ENCODE measurements at regions not wholly inside any gene's neighbourhood (a gene's known extent, or its start where the extent isn't known, plus 50 kb on each side); places are given as distances from the start of the nearest gene placed in this dataset.

GRCh38 chr2:180368881-180369280 lies 361.8 kb upstream of the CWC22 start:
- WGBS, 2 experiments (ENCODE audit: extremely low coverage in 2 of 2, insufficient read length in 1 of 2): no CpG with 5 or more reads among the region's 2 CpGs
- Histone ChIP-seq H2AFZ (replicated peaks; ENCODE audit: low read length, poor library complexity) (no peak overlapping the region), H3K4ac (ENCODE audit: low read depth, low read length) (no peak overlapping the region), H3K4me1 (ENCODE audit: control insufficient read depth, insufficient read depth, low read length) (no peaks in the 10 kb centered on the region), H2BK5ac (ENCODE audit: low read depth, low read length, poor library complexity, severe bottlenecking) (no peak overlapping the region), H3K9me3 (ENCODE audit: control insufficient read depth, insufficient read depth, low read length) (no peaks in the 10 kb centered on the region), H3K4me3 (ENCODE audit: insufficient read depth, low read depth, low read length) (no peak overlapping the region), H2BK15ac (ENCODE audit: low read depth, low read length) (no peak overlapping the region), H3K36me3 (ENCODE audit: control insufficient read depth, insufficient read depth, low read length) (no peaks in the 10 kb centered on the region), H3K27ac (ENCODE audit: insufficient read depth, low read length) (no peak overlapping the region), H3K14ac (replicated peaks; ENCODE audit: low read depth, low read length) (no peak overlapping the region), H3K79me1 (ENCODE audit: low read depth in 1 of 2, low read length in 2 of 2) (no peaks in the 10 kb centered on the region), H2AK9ac (replicated peaks; ENCODE audit: low read depth, low read length, poor library complexity) (no peak overlapping the region), H3K27me3 (ENCODE audit: control insufficient read depth, insufficient read depth, low read length) (no peaks in the 10 kb centered on the region), H4K20me1 (ENCODE audit: insufficient read depth, low read length) (no peaks in the 10 kb centered on the region), H4K5ac (ENCODE audit: low read depth, low read length) (no peak overlapping the region), H3K56ac (ENCODE audit: extremely low read depth, insufficient read depth, low read length) (no peak overlapping the region), H3K23ac (ENCODE audit: low read depth, low read length) (no peak overlapping the region), H2AK5ac (ENCODE audit: low read depth, low read length) (no peak overlapping the region), H2BK20ac (ENCODE audit: low read depth, low read length) (no peak overlapping the region), H4K8ac (ENCODE audit: low read depth in 2 of 2, low read length in 2 of 2) (no peak overlapping the region), H2BK120ac (ENCODE audit: low read depth, low read length) (no peak overlapping the region), H3K9me1 (ENCODE audit: insufficient read depth, low read length) (no peaks in the 10 kb centered on the region), H3K9ac (ENCODE audit: low read depth, low read length) (no peak overlapping the region), H4K91ac (ENCODE audit: insufficient read depth, low read depth, low read length) (no peak overlapping the region), H3K18ac (ENCODE audit: low read depth, low read length) (no peak overlapping the region), H3K4me2 (ENCODE audit: low read depth, low read length) (no peak overlapping the region)
- POLR2A ChIA-PET (ENCODE audit: unreplicated experiment): no interaction called here
- dilution Hi-C loops (cut with HindIII; ENCODE audit: low sequenced_read_pairs, unreplicated experiment) (no loop called here), in situ Hi-C loops (cut with MboI; ENCODE audit: low sequenced_read_pairs) (no loop called here), intact Hi-C loops (cut with micrococcal nuclease) (no loop called here)
- CTCF ChIA-PET: no interaction called here
- TF ChIP-seq ELK1 (IDR thresholded peaks at IDR 0.05; ENCODE audit: borderline replicate concordance, low read depth, low read length): no peak
- TF ChIP-seq RAD21 (IDR thresholded peaks at IDR 0.05; ENCODE audit: low read length): no peak
- no peak for TF ChIP-seq NFE2L2 (IDR thresholded peaks at IDR 0.05; ENCODE audit: low read depth, low read length)
- no peak for TF ChIP-seq CHD1 (IDR thresholded peaks at IDR 0.05; ENCODE audit: low read depth, low read length)
- no peak for TF ChIP-seq BHLHE40 (IDR thresholded peaks at IDR 0.05; ENCODE audit: low read depth, low read length)
- no peak for TF ChIP-seq CTCF (conservative IDR thresholded peaks at IDR 0.05; ENCODE audit: low read depth, low read length)
- TF ChIP-seq CEBPB (IDR thresholded peaks at IDR 0.05; ENCODE audit: low read depth, low read length): no peak
- no peak for TF ChIP-seq MAZ (IDR thresholded peaks at IDR 0.05; ENCODE audit: borderline replicate concordance, low read depth, low read length)
- no peak for TF ChIP-seq SMC3 (IDR thresholded peaks at IDR 0.05; ENCODE audit: low read depth, low read length)
- TF ChIP-seq MXI1 (IDR thresholded peaks at IDR 0.05; ENCODE audit: borderline replicate concordance, low read depth, low read length): no peak
- TF ChIP-seq POLR2A (IDR thresholded peaks at IDR 0.05; ENCODE audit: low read depth, low read length): no peak
- TF ChIP-seq USF2 (IDR thresholded peaks at IDR 0.05; ENCODE audit: low read depth, low read length): no peak
- BruUV-seq (replicated peaks): no TSS peak
- DNase-seq (no peak), ATAC-seq (ENCODE audit: low read depth) (no peak)
